K562 (cell line): ENCODE measurements at regions not wholly inside any gene's neighbourhood (a gene's known extent, or its start where the extent isn't known, plus 50 kb on each side); places are given as distances from the start of the nearest gene placed in this dataset.

Experiments
- ATAC-seq: fragments of 200-7000 bp; cut with Tn5 transposase; 3 replicates; pipeline ENCODE4 v1.9.1; 2020; ENCODE audit warnings: moderate library complexity
- BruUV-seq: library from RNA; stranded (reverse); fragments of 400-500 nt; replicated peaks from 2 replicates; lab custom pipeline; 2021; lab: Mats Ljungman, UMichigan
- CTCF ChIA-PET: fragments of 300-600 bp; formaldehyde crosslinking; extraction: SDS; loops from one replicate; lab custom pipeline; 2021; ENCODE audit warnings: low intra/inter-chr PET ratio; lab: Yijun Ruan, JAX
- POLR2A ChIA-PET: fragments of 300-600, 350-650 bp; sonication (Branson Sonifier 250); formaldehyde crosslinking; extraction: SDS; loops from one replicate; lab custom pipeline; 2021; ENCODE audit warnings: antibody characterized with exemption, inconsistent platforms; lab: Yijun Ruan, JAX
- DNase-seq, 4 experiments: peaks; one replicate each; pipeline versions ENCODE4 v3.0.0 to v3.0.0-alpha.2; 2011 to 2018; ENCODE audit warnings: low spot score in 3 of 4, mixed read lengths in 3 of 4; ENCODE audit errors: extremely low read depth in 1 of 4
- FAIRE-seq: peaks from 2 replicates; lab custom pipeline; 2011; peaks lifted over from hg19 to GRCh38; lab: Jason Lieb, UNC
- H2AFZ ChIP-seq: 2 replicates; pipeline ENCODE4 v1.6.0; 2011; ENCODE audit warnings: low read depth, low read length, control low read depth, inconsistent platforms
- H3K27ac ChIP-seq: fragments of 200-600 bp; 3 replicates; pipeline ENCODE4 v1.8.0; 2011; ENCODE audit warnings: low read depth, mild to moderate bottlenecking, control low read depth, inconsistent platforms, low read length, moderate library complexity, mixed read lengths; ENCODE audit errors: extremely low read depth
- H3K27me3 ChIP-seq, 2 experiments: fragments of 300-600 bp in 1 of 2; 2 replicates in 1 of 2; 3 replicates in 1 of 2; pipeline versions ENCODE4 v1.6.0 to v1.8.0; 2011; ENCODE audit warnings: inconsistent platforms in 2 of 2, low read length in 2 of 2, mild to moderate bottlenecking in 1 of 2, mixed read lengths in 1 of 2, moderate library complexity in 1 of 2; ENCODE audit not compliant: control insufficient read depth in 2 of 2, insufficient read depth in 2 of 2
- H3K36me3 ChIP-seq: fragments of 300-600 bp; 3 replicates; pipeline ENCODE4 v1.8.0; 2011; ENCODE audit warnings: mild to moderate bottlenecking, low read length, inconsistent platforms; ENCODE audit not compliant: control insufficient read depth, insufficient read depth
- H3K4me1 ChIP-seq, 2 experiments: fragments of 200-600 bp in 1 of 2; replicated peaks in 1 of 2; 2 replicates in 1 of 2; 3 replicates in 1 of 2; pipeline versions ENCODE4 v1.5.1 to v1.8.0; 2011; ENCODE audit warnings: inconsistent platforms in 2 of 2, low read length in 2 of 2, mild to moderate bottlenecking in 1 of 2, mixed read lengths in 1 of 2, moderate library complexity in 1 of 2; ENCODE audit not compliant: control insufficient read depth in 2 of 2, insufficient read depth in 2 of 2
- H3K4me2 ChIP-seq: 2 replicates; pipeline ENCODE4 v1.6.1; 2011; ENCODE audit warnings: low read length, control low read depth, inconsistent platforms, mixed read lengths; ENCODE audit not compliant: insufficient read depth
- H3K4me3 ChIP-seq: fragments of 200-600 bp; sonication (generic), shearing (Covaris generic); 2 replicates; pipeline ENCODE4 v1.5.1; 2016; ENCODE audit warnings: control low read depth, inconsistent platforms
- H3K79me2 ChIP-seq: fragments of 200-600 bp; 3 replicates; pipeline ENCODE4 v1.8.0; 2011; ENCODE audit warnings: low read length, inconsistent platforms; ENCODE audit not compliant: control insufficient read depth, insufficient read depth
- H3K9ac ChIP-seq, 2 experiments: 2 replicates each; pipeline versions ENCODE4 v1.6.0 to v1.6.1; 2011; ENCODE audit warnings: low read depth in 2 of 2, low read length in 2 of 2, control low read depth in 1 of 2, inconsistent platforms in 1 of 2, mild to moderate bottlenecking in 1 of 2, mixed read lengths in 1 of 2; ENCODE audit not compliant: insufficient read depth in 1 of 2
- H3K9me1 ChIP-seq: one replicate; pipeline ENCODE4 v1.6.0; 2011; ENCODE audit warnings: inconsistent platforms, mild to moderate bottlenecking, low read length, moderate library complexity; ENCODE audit not compliant: control insufficient read depth, insufficient read depth
- H3K9me3 ChIP-seq: replicated peaks from 2 replicates; pipeline ENCODE4 v1.5.1; 2011; ENCODE audit warnings: low read depth, low read length, inconsistent platforms; ENCODE audit not compliant: control insufficient read depth, insufficient read depth
- H4K20me1 ChIP-seq: replicated peaks from 2 replicates; pipeline ENCODE4 v1.6.1; 2011; ENCODE audit warnings: low read length, inconsistent platforms, mixed read lengths; ENCODE audit not compliant: control insufficient read depth, insufficient read depth
- FIP1L1 ChIP-seq: fragments of 200-400 bp; formaldehyde crosslinking; IDR thresholded peaks from 2 replicates; pipeline ENCODE4 v1.6.1; 2018; ENCODE audit warnings: mild to moderate bottlenecking, low read depth, low read length; ENCODE audit not compliant: poor library complexity, severe bottlenecking
- WGBS: fragments of 100-300 bp; shearing (Covaris generic); methylation state at CpG from one replicate; pipeline ENCODE4 v1.1.6; 2016; ENCODE audit warnings: low coverage, mixed read lengths; ENCODE audit not compliant: insufficient coverage; ENCODE audit errors: missing lambda C conversion rate; 5-methylcytosine and 5-hydroxymethylcytosine counted together
- in situ Hi-C: fragments of 300-500 bp; cut with MboI; formaldehyde crosslinking; loops from 4 replicates; pipeline ENCODE4 v1.15.0; 2018; ENCODE audit warnings: inconsistent platforms, mixed read lengths
- intact Hi-C: fragments of 100-400 bp; cut with micrococcal nuclease; formaldehyde crosslinking; loops from 2 replicates; pipeline ENCODE4 v1.14.2; 2022
- TF ChIP-seq, protein P1 (sequence below): fragments of 250-450 bp; sonication (Bioruptor Pico); IDR thresholded peaks from 2 replicates; pipeline ENCODE4 v1.8.0; 2021; ENCODE audit warnings: borderline replicate concordance, mild to moderate bottlenecking, moderate library complexity; ENCODE audit not compliant: poor library complexity, severe bottlenecking

- Histone ChIP-seq H3K9ac (no peak overlapping the region), H3K4me2 (no peak overlapping the region), H2AFZ (no peak overlapping the region), H3K9me3 (no peaks in the 10 kb centered on the region), H3K4me3 (no peak overlapping the region), H3K36me3 (no peaks in the 10 kb centered on the region), H3K27me3 (no peaks in the 10 kb centered on the region), H3K4me1 (no peaks in the 10 kb centered on the region), H3K79me2 (no peaks in the 10 kb centered on the region), H3K9me1 (no peaks in the 10 kb centered on the region), H4K20me1 (no peaks in the 10 kb centered on the region), H3K27ac (no peak overlapping the region)
- POLR2A ChIA-PET, result no interaction called here
- CTCF ChIA-PET, result no interaction called here
- TF ChIP-seq FIP1L1, result no peak
- intact Hi-C loops, result loop anchor here (5.0 kb wide), 1 partner anchor 521 kb away; no protein-coding TSS in a partner anchor
- WGBS, result 0% methylated on average over 3 of the region's 3 CpGs
- in situ Hi-C loops, result no loop called here
- no peak for FAIRE-seq
- ATAC-seq, result no peak
- no TSS peak for BruUV-seq
- no peak for DNase-seq
Measured at GRCh38 chr2:167595839-167596471, 651.4 kb downstream of the STK39 start.

GRCh38 chr2:167595021-167595420, 652.4 kb downstream of the STK39 start:
- no peaks in the 10 kb centered on the region for H4K20me1 ChIP-seq
- in situ Hi-C loops (no loop called here), intact Hi-C loops (loop anchor here (5.0 kb wide), 1 partner anchor 522 kb away; no protein-coding TSS in a partner anchor)
- 2% methylated on average over 3 of the region's 3 CpGs for WGBS
- no peak overlapping the region for H3K27ac ChIP-seq
- H2AFZ ChIP-seq, result no peak overlapping the region
- FAIRE-seq, result no peak
- no peaks in the 10 kb centered on the region for H3K9me3 ChIP-seq
- H3K27me3 ChIP-seq, result no peaks in the 10 kb centered on the region
- POLR2A ChIA-PET, result no interaction called here
- H3K36me3 ChIP-seq, result no peaks in the 10 kb centered on the region
- BruUV-seq, result no TSS peak
- no peak overlapping the region for H3K9ac ChIP-seq
- ATAC-seq, result no peak
- H3K4me1 ChIP-seq, result no peaks in the 10 kb centered on the region
- CTCF ChIA-PET, result no interaction called here
- H3K9me1 ChIP-seq, result no peaks in the 10 kb centered on the region
- H3K4me3 ChIP-seq, result no peak overlapping the region
- no peak overlapping the region for H3K4me2 ChIP-seq
- TF ChIP-seq, protein P1, sequence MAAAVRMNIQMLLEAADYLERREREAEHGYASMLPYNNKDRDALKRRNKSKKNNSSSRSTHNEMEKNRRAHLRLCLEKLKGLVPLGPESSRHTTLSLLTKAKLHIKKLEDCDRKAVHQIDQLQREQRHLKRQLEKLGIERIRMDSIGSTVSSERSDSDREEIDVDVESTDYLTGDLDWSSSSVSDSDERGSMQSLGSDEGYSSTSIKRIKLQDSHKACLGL (CRISPR knock-in tag), result no peak
- H3K79me2 ChIP-seq, result no peaks in the 10 kb centered on the region
- no peak for DNase-seq
